CD4-positive, alpha-beta T cell (primary cell): ENCODE measurements at regions not wholly inside any gene's neighbourhood (a gene's known extent, or its start where the extent isn't known, plus 50 kb on each side); places are given as distances from the start of the nearest gene placed in this dataset.
A peak's percentile ranks its signal among the peaks of the same experiment; 100 is the strongest.
"Not testable (repeated sequence)": the region's sequence is repeated elsewhere in the genome, so short reads cannot be mapped to it uniquely, and the experiment has no call there.

ENCODE experiments used
- ATAC-seq: fragments of 200-7000 bp; cut with Tn5 transposase; one replicate; pipeline ENCODE4 v1.10.0; 2022; ENCODE audit warnings: mild to moderate bottlenecking; ENCODE audit not compliant: poor library complexity
- CTCF ChIA-PET: fragments of 350-600 bp; sonication (Branson Sonifier 250); formaldehyde crosslinking; loops from one replicate; lab custom pipeline; 2021; ENCODE audit warnings: antibody characterized with exemption, inconsistent platforms; lab: Charles Lee
- POLR2A ChIA-PET: fragments of 350-600 bp; sonication (Branson Sonifier 250); formaldehyde crosslinking; loops from one replicate; lab custom pipeline; 2021; ENCODE audit warnings: antibody characterized with exemption, inconsistent platforms; lab: Charles Lee
- DNase-seq, 14 experiments: peaks; one replicate each; pipeline ENCODE4 v3.0.0-alpha.2; 2013 to 2020; ENCODE audit warnings: mixed read lengths in 2 of 14
- H3K27ac ChIP-seq, 2 donors: one replicate each; pipeline versions ENCODE4 v1.5.1 to v1.7.0; 2013; ENCODE audit warnings: low read length in 2 of 2, low read depth in 1 of 2, mild to moderate bottlenecking in 1 of 2
- H3K27me3 ChIP-seq, 2 experiments: 1 replicate in 1 of 2; 2 replicates in 1 of 2; pipeline versions ENCODE4 v1.6.1 to v1.7.0; 2013; ENCODE audit warnings: low read length in 2 of 2, control low read depth in 1 of 2, mild to moderate bottlenecking in 1 of 2, moderate library complexity in 1 of 2; ENCODE audit not compliant: insufficient read depth in 2 of 2, control insufficient read depth in 1 of 2
- H3K36me3 ChIP-seq: one replicate; pipeline ENCODE4 v1.6.1; 2013; ENCODE audit warnings: low read length, control low read depth; ENCODE audit not compliant: insufficient read depth
- H3K4me1 ChIP-seq: one replicate; pipeline ENCODE4 v1.6.1; 2013; ENCODE audit warnings: low read length, control low read depth; ENCODE audit not compliant: insufficient read depth
- H3K4me3 ChIP-seq: one replicate; pipeline ENCODE4 v1.5.1; 2013; ENCODE audit warnings: mild to moderate bottlenecking, low read length, moderate library complexity
- H3K9me3 ChIP-seq, 2 experiments: 1 replicate in 1 of 2; 2 replicates in 1 of 2; pipeline versions ENCODE4 v1.6.1 to v1.7.0; 2013; ENCODE audit warnings: low read length in 2 of 2, mild to moderate bottlenecking in 2 of 2, control low read depth in 1 of 2, moderate library complexity in 1 of 2; ENCODE audit not compliant: control insufficient read depth in 1 of 2, insufficient read depth in 1 of 2
- H3K27ac Mint-ChIP-seq: one replicate; pipeline ENCODE4 v1.8.0; 2020; ENCODE audit warnings: mixed read lengths
- H3K27me3 Mint-ChIP-seq: one replicate; pipeline ENCODE4 v1.8.0; 2021; ENCODE audit warnings: mixed read lengths
- H3K36me3 Mint-ChIP-seq: one replicate; pipeline ENCODE4 v1.8.0; 2021; ENCODE audit warnings: low read depth, mixed read lengths
- H3K4me1 Mint-ChIP-seq: one replicate; pipeline ENCODE4 v1.8.0; 2021; ENCODE audit warnings: low read depth, mixed read lengths
- H3K4me3 Mint-ChIP-seq: one replicate; pipeline ENCODE4 v1.8.0; 2020; ENCODE audit warnings: mild to moderate bottlenecking, mixed read lengths
- H3K9me3 Mint-ChIP-seq: one replicate; pipeline ENCODE4 v1.8.0; 2020; ENCODE audit warnings: mixed read lengths
- intact Hi-C, 2 experiments: fragments of 100-400 bp; cut with DNase I in 1 of 2; cut with micrococcal nuclease in 1 of 2; formaldehyde crosslinking; loops; one replicate each; pipeline versions ENCODE4 v1.15.1 to v1.9.0; 2023 to 2025; cut with DNase I, micrococcal nuclease
- TF ChIP-seq, protein P1 (sequence below): fragments of 200-600 bp; IDR thresholded peaks from one replicate; pipeline ENCODE4 v1.8.0; 2022; ENCODE audit warnings: antibody characterized with exemption, mild to moderate bottlenecking

DNA sequence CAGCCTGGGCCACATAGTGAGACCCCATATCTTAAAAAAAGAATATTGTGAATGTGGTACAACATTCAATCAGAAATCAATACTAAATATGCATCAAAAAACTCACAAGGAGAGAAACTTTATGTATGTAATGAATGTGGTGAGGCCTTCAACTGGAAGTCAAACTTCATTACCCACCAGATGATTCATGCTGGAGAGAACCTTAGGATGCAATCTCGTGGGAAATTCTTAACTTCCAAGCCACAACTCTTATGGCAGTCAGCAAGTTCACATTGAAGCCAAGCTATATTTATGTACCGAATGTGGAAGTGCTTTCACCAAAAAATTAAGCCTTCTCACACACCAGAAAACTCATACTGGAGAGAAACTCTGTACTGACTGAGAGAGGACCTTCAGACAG is 84.5 kb upstream of the UXT start:
- ChIA-PET CTCF (no interaction called here), POLR2A (no interaction called here)
- Mint-ChIP-seq H3K27ac (no peak overlapping the region), H3K4me1 (no peaks in the 10 kb centered on the region), H3K4me3 (no peak overlapping the region), H3K9me3 (no peaks in the 10 kb centered on the region), H3K36me3 (no peaks in the 10 kb centered on the region), H3K27me3 (peaks cover 4% of the 10 kb centered on the region)
- H3K27me3 ChIP-seq: no peaks in the 10 kb centered on the region
- no peaks in the 10 kb centered on the region for H3K9me3 ChIP-seq
- H3K27ac ChIP-seq: no peak overlapping the region
- intact Hi-C loops: no loop called here
- DNase-seq: no peak
- no peak for ATAC-seq
- no peaks in the 10 kb centered on the region for H3K36me3 ChIP-seq
- TF ChIP-seq, protein P1, sequence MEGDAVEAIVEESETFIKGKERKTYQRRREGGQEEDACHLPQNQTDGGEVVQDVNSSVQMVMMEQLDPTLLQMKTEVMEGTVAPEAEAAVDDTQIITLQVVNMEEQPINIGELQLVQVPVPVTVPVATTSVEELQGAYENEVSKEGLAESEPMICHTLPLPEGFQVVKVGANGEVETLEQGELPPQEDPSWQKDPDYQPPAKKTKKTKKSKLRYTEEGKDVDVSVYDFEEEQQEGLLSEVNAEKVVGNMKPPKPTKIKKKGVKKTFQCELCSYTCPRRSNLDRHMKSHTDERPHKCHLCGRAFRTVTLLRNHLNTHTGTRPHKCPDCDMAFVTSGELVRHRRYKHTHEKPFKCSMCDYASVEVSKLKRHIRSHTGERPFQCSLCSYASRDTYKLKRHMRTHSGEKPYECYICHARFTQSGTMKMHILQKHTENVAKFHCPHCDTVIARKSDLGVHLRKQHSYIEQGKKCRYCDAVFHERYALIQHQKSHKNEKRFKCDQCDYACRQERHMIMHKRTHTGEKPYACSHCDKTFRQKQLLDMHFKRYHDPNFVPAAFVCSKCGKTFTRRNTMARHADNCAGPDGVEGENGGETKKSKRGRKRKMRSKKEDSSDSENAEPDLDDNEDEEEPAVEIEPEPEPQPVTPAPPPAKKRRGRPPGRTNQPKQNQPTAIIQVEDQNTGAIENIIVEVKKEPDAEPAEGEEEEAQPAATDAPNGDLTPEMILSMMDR: no peak
- no peaks in the 10 kb centered on the region for H3K4me1 ChIP-seq
- no peak overlapping the region for H3K4me3 ChIP-seq

DNA sequence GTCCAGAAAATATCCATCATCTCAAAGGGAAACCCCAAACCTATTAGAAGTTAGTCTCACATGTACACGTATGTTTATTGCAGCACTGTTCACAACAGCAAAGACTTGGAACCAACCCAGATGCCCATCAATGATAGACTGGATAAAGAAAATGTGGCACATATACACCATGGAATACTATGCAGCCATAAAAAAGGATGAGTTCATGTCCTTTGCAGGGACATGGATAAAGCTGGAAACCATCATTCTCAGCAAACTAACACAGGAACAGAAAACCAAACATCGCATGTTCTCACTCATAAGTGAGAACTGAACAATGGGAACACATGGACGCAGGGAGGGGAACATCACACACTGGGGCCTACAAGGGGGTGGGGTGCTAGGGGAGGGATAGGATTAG is 79.9 kb upstream of the UXT start:
- POLR2A ChIA-PET, DNase-seq, H3K9me3 Mint-ChIP-seq, H3K36me3 ChIP-seq, intact Hi-C loops, H3K27ac Mint-ChIP-seq, H3K4me1 ChIP-seq, H3K4me3 Mint-ChIP-seq, H3K27ac ChIP-seq, ATAC-seq, H3K4me1 Mint-ChIP-seq, H3K27me3 Mint-ChIP-seq, H3K9me3 ChIP-seq, H3K4me3 ChIP-seq, H3K36me3 Mint-ChIP-seq, H3K27me3 ChIP-seq, CTCF ChIA-PET: not testable (repeated sequence)

- no peaks in the 10 kb centered on the region for H3K4me1 ChIP-seq
- no peak overlapping the region for H3K4me3 ChIP-seq
- Mint-ChIP-seq H3K4me1 (no peaks in the 10 kb centered on the region), H3K27me3 (no peaks in the 10 kb centered on the region), H3K4me3 (no peak overlapping the region), H3K9me3 (no peaks in the 10 kb centered on the region), H3K36me3 (no peaks in the 10 kb centered on the region), H3K27ac (no peak overlapping the region)
- CTCF ChIA-PET: interaction anchor here (0.5 kb wide), 1 partner anchor 17 kb away, joined by 3 read pairs; no protein-coding TSS in a partner anchor
- no peak for ATAC-seq
- TF ChIP-seq, protein P1: no peak
- POLR2A ChIA-PET: no interaction called here
- DNase-seq: peak in 3 of 14 experiments; percentile 6 to 29 (median 11)
- intact Hi-C loops: no loop called here
- no peaks in the 10 kb centered on the region for H3K27me3 ChIP-seq
- no peaks in the 10 kb centered on the region for H3K9me3 ChIP-seq
- H3K27ac ChIP-seq: no peak overlapping the region
- no peaks in the 10 kb centered on the region for H3K36me3 ChIP-seq
Measured at GRCh38 chrX:47723689-47724088, 64.7 kb upstream of the UXT start.

DNA sequence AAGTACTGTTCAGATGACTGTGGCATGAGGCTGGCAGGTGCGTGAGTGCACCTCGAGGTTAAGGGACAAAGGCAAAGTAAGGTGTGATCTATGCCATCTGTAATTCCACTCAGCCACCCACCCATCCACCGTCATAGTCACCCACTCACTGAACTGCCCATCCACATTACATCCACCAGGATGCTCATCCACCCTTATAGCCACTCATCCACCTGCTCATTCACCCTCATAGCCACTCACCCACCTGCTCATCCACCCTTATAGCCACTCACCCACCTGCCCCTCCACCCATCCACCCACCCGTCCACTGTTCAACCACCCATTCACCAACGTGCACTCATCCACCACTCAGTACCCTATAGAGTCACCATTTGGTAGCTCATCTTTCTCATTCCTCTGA is 64.1 kb upstream of the UXT start:
- Histone ChIP-seq H3K4me1 (no peaks in the 10 kb centered on the region), H3K27me3 (no peaks in the 10 kb centered on the region), H3K4me3 (no peak overlapping the region), H3K27ac (no peak overlapping the region), H3K9me3 (no peaks in the 10 kb centered on the region), H3K36me3 (no peaks in the 10 kb centered on the region)
- TF ChIP-seq, protein P1: no peak
- Mint-ChIP-seq H3K27ac (no peak overlapping the region), H3K4me3 (no peak overlapping the region), H3K4me1 (no peaks in the 10 kb centered on the region), H3K9me3 (no peaks in the 10 kb centered on the region), H3K36me3 (no peaks in the 10 kb centered on the region), H3K27me3 (no peaks in the 10 kb centered on the region)
- CTCF ChIA-PET: interaction anchor here (0.5 kb wide), 1 partner anchor 18 kb away, joined by 3 read pairs; no protein-coding TSS in a partner anchor
- ATAC-seq (no peak), DNase-seq (no peak)
- POLR2A ChIA-PET: no interaction called here
- intact Hi-C loops: no loop called here
